SK-N-SH (cell line): ENCODE measurements at regions not wholly inside any gene's neighbourhood (a gene's known extent, or its start where the extent isn't known, plus 50 kb on each side); places are given as distances from the start of the nearest gene placed in this dataset.

Experiments used
- CTCF ChIA-PET: fragments of 300-600, 350-600 bp; formaldehyde crosslinking; extraction: SDS; loops from one replicate; lab custom pipeline; 2021; lab: Yijun Ruan, JAX
- POLR2A ChIA-PET: fragments of 350-600 bp; sonication (Branson Sonifier 250); formaldehyde crosslinking; extraction: SDS; loops from one replicate; lab custom pipeline; 2020; ENCODE audit warnings: antibody characterized with exemption, inconsistent platforms; lab: Yijun Ruan, JAX
- DNase-seq: peaks from one replicate; pipeline ENCODE4 v3.0.0; 2012
- H2AFZ ChIP-seq: fragments of 200-600 bp; sonication (generic); 2 replicates; pipeline ENCODE4 v1.8.1; 2016; ENCODE audit warnings: antibody characterized with exemption, mild to moderate bottlenecking, low read depth
- H3F3A ChIP-seq: fragments of 200-600 bp; sonication (generic); replicated peaks from 2 replicates; pipeline ENCODE3; 2016; ENCODE audit warnings: antibody characterized with exemption, mild to moderate bottlenecking; ENCODE audit not compliant: insufficient read depth
- H3K27ac ChIP-seq, 2 experiments: fragments of 200-500 bp in 1 of 2; fragments of 200-600 bp in 1 of 2; sonication (Bioruptor generic) in 1 of 2; sonication (generic), shearing (Covaris generic) in 1 of 2; 2 replicates each; pipeline versions ENCODE4 v1.5.1 to v1.6.1; 2014 to 2016; ENCODE audit warnings: low read depth in 2 of 2, inconsistent platforms in 1 of 2, low read length in 1 of 2, mild to moderate bottlenecking in 1 of 2, mixed read lengths in 1 of 2
- H3K27me3 ChIP-seq: fragments of 200-600 bp; sonication (generic), shearing (Covaris generic); 2 replicates; pipeline ENCODE4 v1.6.1; 2016; ENCODE audit warnings: mixed run types; ENCODE audit not compliant: insufficient read depth
- H3K36me3 ChIP-seq, 2 experiments: fragments of 200-500 bp in 1 of 2; fragments of 200-600 bp in 1 of 2; sonication (Bioruptor generic) in 1 of 2; sonication (generic) in 1 of 2; replicated peaks in 1 of 2; 2 replicates each; pipeline versions ENCODE3 to v1.5.1; 2014 to 2016; ENCODE audit warnings: low read length in 1 of 2, mild to moderate bottlenecking in 1 of 2; ENCODE audit not compliant: insufficient read depth in 2 of 2, control insufficient read depth in 1 of 2
- H3K4me1 ChIP-seq, 2 experiments: fragments of 200-500 bp in 1 of 2; fragments of 200-600 bp in 1 of 2; sonication (Bioruptor generic) in 1 of 2; sonication (generic), shearing (Covaris generic) in 1 of 2; 2 replicates each; pipeline versions ENCODE4 v1.5.1 to v1.6.1; 2014 to 2016; ENCODE audit warnings: low read depth in 1 of 2, low read length in 1 of 2, mixed run types in 1 of 2; ENCODE audit not compliant: insufficient read depth in 2 of 2, control insufficient read depth in 1 of 2
- H3K4me2 ChIP-seq: fragments of 200-600 bp; sonication (generic), shearing (Covaris generic); 2 replicates; pipeline ENCODE4 v1.6.1; 2017; ENCODE audit warnings: mixed run types
- H3K4me3 ChIP-seq, 2 experiments: fragments of 200-500 bp in 1 of 2; fragments of 200-600 bp in 1 of 2; sonication (Bioruptor generic) in 1 of 2; sonication (generic), shearing (Covaris generic) in 1 of 2; 2 replicates each; pipeline versions ENCODE4 v1.5.1 to v1.8.1; 2014 to 2016; ENCODE audit warnings: low read depth in 2 of 2, inconsistent platforms in 1 of 2, low read length in 1 of 2, mild to moderate bottlenecking in 1 of 2, mixed read lengths in 1 of 2, moderate library complexity in 1 of 2
- H3K79me2 ChIP-seq: fragments of 200-600 bp; sonication (generic); 2 replicates; pipeline ENCODE4 v1.8.1; 2017; ENCODE audit warnings: mild to moderate bottlenecking; ENCODE audit not compliant: insufficient read depth
- H3K9ac ChIP-seq: fragments of 200-600 bp; sonication (generic); 2 replicates; pipeline ENCODE4 v1.6.1; 2017; ENCODE audit warnings: mixed run types
- H3K9me2 ChIP-seq: fragments of 200-600 bp; sonication (generic); 2 replicates; pipeline ENCODE4 v1.6.1; 2017; ENCODE audit warnings: mixed run types
- H3K9me3 ChIP-seq: fragments of 200-600 bp; sonication (generic); 2 replicates; pipeline ENCODE4 v1.6.1; 2017; ENCODE audit warnings: mixed run types, mild to moderate bottlenecking, moderate library complexity
- H4K20me1 ChIP-seq: fragments of 200-600 bp; sonication (generic); 2 replicates; pipeline ENCODE4 v1.6.1; 2017; ENCODE audit warnings: mild to moderate bottlenecking, mixed run types; ENCODE audit not compliant: insufficient read depth
- ELF1 ChIP-seq: IDR thresholded peaks from 2 replicates; pipeline ENCODE4 v1.4.0; 2012
- EP300 ChIP-seq, 2 experiments: IDR thresholded peaks; 2 replicates each; pipeline versions ENCODE4 v1.4.0 to v1.6.1; 2012; ENCODE audit warnings: borderline replicate concordance in 1 of 2, low read depth in 1 of 2, low read length in 1 of 2
- EZH2phosphoT487 ChIP-seq: fragments of 200-600 bp; sonication (generic); IDR thresholded peaks from 2 replicates; pipeline ENCODE4 v1.6.1; 2017; ENCODE audit warnings: low read depth, mixed run types, mild to moderate bottlenecking, antibody characterized with exemption, moderate library complexity, borderline replicate concordance
- FOXJ3 ChIP-seq: sonication (generic); formaldehyde crosslinking; IDR thresholded peaks from 2 replicates; pipeline ENCODE4 v1.5.1; 2020; ENCODE audit warnings: mild to moderate bottlenecking, missing genetic modification reagents
- GATA2 ChIP-seq: sonication (generic); formaldehyde crosslinking; IDR thresholded peaks from 2 replicates; pipeline ENCODE4 v1.5.0; 2020; ENCODE audit warnings: mild to moderate bottlenecking, missing genetic modification reagents
- IRF3 ChIP-seq: fragments of 150-350 bp; IDR thresholded peaks from 2 replicates; pipeline ENCODE4 v1.6.1; 2016; ENCODE audit warnings: mild to moderate bottlenecking, low read depth, low read length
- JUND ChIP-seq: IDR thresholded peaks from 2 replicates; pipeline ENCODE4 v1.4.0; 2012
- NFIC ChIP-seq: IDR thresholded peaks from 2 replicates; pipeline ENCODE4 v1.4.0; 2012; ENCODE audit warnings: borderline replicate concordance
- PBX3 ChIP-seq: IDR thresholded peaks from 2 replicates; pipeline ENCODE4; 2012
- RAD21 ChIP-seq: IDR thresholded peaks from 2 replicates; pipeline ENCODE4 v1.6.1; 2012; ENCODE audit warnings: mild to moderate bottlenecking, low read length
- RFX5 ChIP-seq: IDR thresholded peaks from 2 replicates; pipeline ENCODE4 v1.6.1; 2012; ENCODE audit warnings: mild to moderate bottlenecking, improper control_type of control experiment, low read length
- RXRA ChIP-seq: IDR thresholded peaks from 2 replicates; pipeline ENCODE4 v1.4.0; 2012; ENCODE audit warnings: low read depth, mild to moderate bottlenecking, borderline replicate concordance
- SIN3A ChIP-seq: IDR thresholded peaks from 2 replicates; pipeline ENCODE4 v1.6.1; 2012; ENCODE audit warnings: low read depth, mild to moderate bottlenecking, low read length, moderate library complexity, borderline replicate concordance
- TAF1 ChIP-seq: IDR thresholded peaks from 2 replicates; pipeline ENCODE4 v1.6.1; 2012; ENCODE audit warnings: low read depth, mild to moderate bottlenecking, low read length, moderate library complexity, borderline replicate concordance
- USF1 ChIP-seq: IDR thresholded peaks from 2 replicates; pipeline ENCODE4 v1.4.0; 2012; ENCODE audit warnings: low read depth, borderline replicate concordance
- ZBTB33 ChIP-seq: IDR thresholded peaks from 2 replicates; pipeline ENCODE4 v1.4.0; 2012; ENCODE audit warnings: low read depth, borderline replicate concordance
- WGBS: methylation state at CpG from one replicate; pipeline ENCODE4 v1.1.6; 2017; ENCODE audit warnings: low lambda C conversion rate; 5-methylcytosine and 5-hydroxymethylcytosine counted together

- POLR2A ChIA-PET: no interaction called here
- H3K9ac ChIP-seq: no peak overlapping the region
- H3K4me3 ChIP-seq: no peak overlapping the region
- H3K27ac ChIP-seq: no peak overlapping the region
- H3K9me3 ChIP-seq: no peaks in the 10 kb centered on the region
- H3F3A ChIP-seq: no peaks in the 10 kb centered on the region
- CTCF ChIA-PET: no interaction called here
- no peaks in the 10 kb centered on the region for H4K20me1 ChIP-seq
- H3K4me1 ChIP-seq: peaks cover 0 to 3% of the 10 kb centered on the region in 2 experiments; a peak in 1 of 4 replicates
- no peaks in the 10 kb centered on the region for H3K36me3 ChIP-seq
- DNase-seq: no peak
- 35% methylated on average over 3 of the region's 5 CpGs for WGBS
- no peaks in the 10 kb centered on the region for H3K79me2 ChIP-seq
- TF ChIP-seq USF1 (no peak), RFX5 (no peak), TAF1 (no peak), EZH2phosphoT487 (no peak), JUND (no peak), PBX3 (no peak), SIN3A (no peak), GATA2 (no peak), IRF3 (no peak), ELF1 (no peak), ZBTB33 (no peak), FOXJ3 (CRISPR knock-in tag) (no peak), RAD21 (no peak), RXRA (no peak), EP300 (IDR thresholded peaks at IDR 0.05; ENCODE audit: borderline replicate concordance in 1 of 2, low read depth in 1 of 2, low read length in 1 of 2) (no peak), NFIC (no peak)
- H3K9me2 ChIP-seq: no peaks in the 10 kb centered on the region
- H3K27me3 ChIP-seq: no peaks in the 10 kb centered on the region
- H2AFZ ChIP-seq: no peak overlapping the region
- H3K4me2 ChIP-seq: no peak overlapping the region
These were observed 109.1 kb upstream of the GDF10 start for GRCh38 chr10:47190802-47191450.
